Endothelial cell of umbilical vein (primary cell): ENCODE measurements at regions not wholly inside any gene's neighbourhood (a gene's known extent, or its start where the extent isn't known, plus 50 kb on each side); places are given as distances from the start of the nearest gene placed in this dataset.
A peak's percentile ranks its signal among the peaks of the same experiment; 100 is the strongest.

ENCODE experiments used
- BruUV-seq: library from RNA; stranded (reverse); fragments of 400-500 nt; replicated peaks from 2 replicates; lab custom pipeline; 2021; lab: Mats Ljungman, UMichigan
- CTCF ChIA-PET: fragments of 300-600, 350-600 bp; sonication (Branson Sonifier 250); formaldehyde crosslinking; loops from one replicate; lab custom pipeline; 2021; ENCODE audit warnings: antibody characterized with exemption, inconsistent platforms; lab: Charles Lee
- POLR2A ChIA-PET: fragments of 300-600, 350-600 bp; sonication (Branson Sonifier 250); formaldehyde crosslinking; loops from one replicate; lab custom pipeline; 2021; ENCODE audit warnings: antibody characterized with exemption, inconsistent platforms; lab: Charles Lee
- DNase-seq: peaks from one replicate; pipeline ENCODE4 v3.0.0-alpha.2; 2011; ENCODE audit warnings: low read depth, low spot score
- FAIRE-seq: peaks from 2 replicates; lab custom pipeline; 2011; peaks lifted over from hg19 to GRCh38; lab: Jason Lieb, UNC
- H2AFZ ChIP-seq: 2 replicates; pipeline ENCODE4 v1.6.0; 2012; ENCODE audit warnings: low read depth, low read length, control low read depth, inconsistent platforms
- H3K27ac ChIP-seq: 2 replicates; pipeline ENCODE4 v1.5.1; 2011; ENCODE audit warnings: low read depth, mild to moderate bottlenecking, control low read depth, low read length, moderate library complexity; ENCODE audit not compliant: insufficient read depth
- H3K27me3 ChIP-seq, 2 experiments: 2 replicates each; pipeline versions ENCODE4 v1.6.0 to v1.6.1; 2011; ENCODE audit warnings: low read length in 2 of 2, mixed read lengths in 1 of 2; ENCODE audit not compliant: control insufficient read depth in 2 of 2, insufficient read depth in 2 of 2
- H3K36me3 ChIP-seq, 2 experiments: 2 replicates in 1 of 2; 3 replicates in 1 of 2; pipeline ENCODE4 v1.5.1; 2011; ENCODE audit warnings: low read length in 2 of 2, mild to moderate bottlenecking in 1 of 2, moderate library complexity in 1 of 2; ENCODE audit not compliant: control insufficient read depth in 2 of 2, insufficient read depth in 2 of 2; ENCODE audit errors: extremely low read depth in 1 of 2
- H3K4me1 ChIP-seq: 3 replicates; pipeline ENCODE4 v1.5.1; 2011; ENCODE audit warnings: mild to moderate bottlenecking, low read length; ENCODE audit not compliant: control insufficient read depth, insufficient read depth; ENCODE audit errors: extremely low read depth
- H3K4me2 ChIP-seq: 2 replicates; pipeline ENCODE4 v1.6.1; 2011; ENCODE audit warnings: low read length, control low read depth, mixed read lengths; ENCODE audit not compliant: insufficient read depth
- H3K4me3 ChIP-seq, 3 experiments: fragments of 200-600 bp in 1 of 3; sonication (generic), shearing (Covaris generic) in 1 of 3; replicated peaks in 1 of 3; 2 replicates each; pipeline ENCODE4 v1.5.1; 2011 to 2016; ENCODE audit warnings: control low read depth in 3 of 3, low read length in 3 of 3, mild to moderate bottlenecking in 2 of 3, inconsistent platforms in 1 of 3, low read depth in 1 of 3, moderate library complexity in 1 of 3; ENCODE audit not compliant: insufficient read depth in 1 of 3
- H3K79me2 ChIP-seq: 2 replicates; pipeline ENCODE4 v1.6.0; 2012; ENCODE audit warnings: low read length, inconsistent platforms; ENCODE audit not compliant: control insufficient read depth, insufficient read depth
- H3K9ac ChIP-seq: replicated peaks from 2 replicates; pipeline ENCODE3; 2011; ENCODE audit warnings: low read length, control low read depth; ENCODE audit not compliant: insufficient read depth; ENCODE audit errors: extremely low read depth
- H3K9me1 ChIP-seq: replicated peaks from 3 replicates; pipeline ENCODE4 v1.6.0; 2011; ENCODE audit warnings: mild to moderate bottlenecking, low read length; ENCODE audit not compliant: control insufficient read depth, insufficient read depth; ENCODE audit errors: extremely low read depth
- H3K9me3 ChIP-seq: replicated peaks from 2 replicates; pipeline ENCODE4 v1.5.1; 2012; ENCODE audit warnings: low read length, inconsistent platforms; ENCODE audit not compliant: control insufficient read depth, insufficient read depth
- H4K20me1 ChIP-seq: replicated peaks from 2 replicates; pipeline ENCODE3; 2011; ENCODE audit warnings: mild to moderate bottlenecking, low read length; ENCODE audit not compliant: control insufficient read depth, insufficient read depth; ENCODE audit errors: extremely low read depth
- EZH2 ChIP-seq: IDR thresholded peaks from 2 replicates; pipeline ENCODE4 v1.6.1; 2012; ENCODE audit warnings: borderline replicate concordance, low read depth, mild to moderate bottlenecking, moderate library complexity, low read length, inconsistent platforms; ENCODE audit not compliant: severe bottlenecking
- FOS ChIP-seq: IDR thresholded peaks from 2 replicates; pipeline ENCODE4 v1.6.1; 2011; ENCODE audit warnings: mild to moderate bottlenecking, low read length, moderate library complexity, borderline replicate concordance; ENCODE audit not compliant: insufficient read depth
- GATA2 ChIP-seq: IDR thresholded peaks from 2 replicates; pipeline ENCODE4 v1.7.0; 2011; ENCODE audit warnings: low read depth, mild to moderate bottlenecking, moderate library complexity, mixed read lengths, low read length; ENCODE audit not compliant: insufficient read length, insufficient read depth
- JUN ChIP-seq: IDR thresholded peaks from 2 replicates; pipeline ENCODE4 v1.6.1; 2011; ENCODE audit warnings: borderline replicate concordance, low read depth; ENCODE audit not compliant: insufficient read length, insufficient read depth
- MAX ChIP-seq: IDR thresholded peaks from 2 replicates; pipeline ENCODE4 v1.6.1; 2011; ENCODE audit not compliant: insufficient read depth, insufficient read length
- MYC ChIP-seq: IDR thresholded peaks from one replicate; pipeline ENCODE4 v1.6.1; 2011; ENCODE audit warnings: mild to moderate bottlenecking, low read depth, low read length
- POLR2A ChIP-seq: IDR thresholded peaks from 2 replicates; pipeline ENCODE4 v1.6.1; 2012; ENCODE audit warnings: low read depth, mild to moderate bottlenecking, control low read depth, low read length
- dilution Hi-C: fragments of 300-500 bp; cut with MboI; formaldehyde crosslinking; loops from one replicate; pipeline ENCODE4 v1.15.0; 2019; ENCODE audit warnings: low sequenced_read_pairs; ENCODE audit not compliant: extremely low pct_ligation_motif_present
- intact Hi-C: fragments of 100-400 bp; cut with micrococcal nuclease; formaldehyde crosslinking; loops from one replicate; pipeline ENCODE4 v1.10.0; 2022
- TF ChIP-seq, protein P1 (sequence below), 2 donors: IDR thresholded peaks; 1 replicate in 1 of 2; 2 replicates in 1 of 2; pipeline ENCODE4 v1.5.1; 2011; ENCODE audit warnings: low read length in 2 of 2, mild to moderate bottlenecking in 2 of 2, moderate library complexity in 2 of 2, control low read depth in 1 of 2, inconsistent platforms in 1 of 2, low read depth in 1 of 2; ENCODE audit not compliant: insufficient read depth in 1 of 2; ENCODE audit errors: extremely low read depth in 1 of 2

DNA sequence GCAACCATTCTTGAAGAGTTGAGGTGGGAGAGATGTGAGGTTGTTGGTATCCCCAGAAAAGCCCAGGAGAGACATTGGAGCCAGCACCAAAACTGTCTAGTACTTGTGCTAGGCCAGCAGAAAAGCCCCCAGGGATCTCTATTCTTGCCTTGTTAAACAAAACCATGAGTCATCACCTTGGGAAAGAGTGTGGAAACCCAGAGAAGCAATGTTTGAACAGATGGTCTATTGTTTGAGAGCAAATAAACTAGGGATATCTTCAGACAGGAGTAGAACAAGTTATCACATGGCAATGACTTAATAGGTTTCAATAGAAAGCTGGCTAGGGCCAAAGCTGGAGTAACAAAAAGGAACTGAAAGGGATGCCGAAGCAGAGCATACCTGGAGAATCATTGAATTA lies 195.7 kb upstream of the CASK start:
- Histone ChIP-seq H3K4me1 (no peaks in the 10 kb centered on the region), H3K4me3 (no peak overlapping the region), H3K9me3 (no peaks in the 10 kb centered on the region), H3K27me3 (no peaks in the 10 kb centered on the region), H4K20me1 (no peaks in the 10 kb centered on the region), H2AFZ (no peak overlapping the region), H3K36me3 (no peaks in the 10 kb centered on the region), H3K9ac (no peak overlapping the region), H3K4me2 (no peak overlapping the region), H3K9me1 (no peaks in the 10 kb centered on the region), H3K79me2 (no peaks in the 10 kb centered on the region), H3K27ac (no peak overlapping the region)
- BruUV-seq = no TSS peak
- intact Hi-C loops (no loop called here), dilution Hi-C loops (no loop called here)
- peak; percentile 1 for DNase-seq
- FAIRE-seq = no peak
- CTCF ChIA-PET = no interaction called here
- no peak for TF ChIP-seq GATA2
- no peak for TF ChIP-seq MAX
- TF ChIP-seq EZH2 = no peak
- no peak for TF ChIP-seq JUN
- no peak for TF ChIP-seq POLR2A
- TF ChIP-seq MYC = no peak
- no peak for TF ChIP-seq FOS
- TF ChIP-seq, protein P1, sequence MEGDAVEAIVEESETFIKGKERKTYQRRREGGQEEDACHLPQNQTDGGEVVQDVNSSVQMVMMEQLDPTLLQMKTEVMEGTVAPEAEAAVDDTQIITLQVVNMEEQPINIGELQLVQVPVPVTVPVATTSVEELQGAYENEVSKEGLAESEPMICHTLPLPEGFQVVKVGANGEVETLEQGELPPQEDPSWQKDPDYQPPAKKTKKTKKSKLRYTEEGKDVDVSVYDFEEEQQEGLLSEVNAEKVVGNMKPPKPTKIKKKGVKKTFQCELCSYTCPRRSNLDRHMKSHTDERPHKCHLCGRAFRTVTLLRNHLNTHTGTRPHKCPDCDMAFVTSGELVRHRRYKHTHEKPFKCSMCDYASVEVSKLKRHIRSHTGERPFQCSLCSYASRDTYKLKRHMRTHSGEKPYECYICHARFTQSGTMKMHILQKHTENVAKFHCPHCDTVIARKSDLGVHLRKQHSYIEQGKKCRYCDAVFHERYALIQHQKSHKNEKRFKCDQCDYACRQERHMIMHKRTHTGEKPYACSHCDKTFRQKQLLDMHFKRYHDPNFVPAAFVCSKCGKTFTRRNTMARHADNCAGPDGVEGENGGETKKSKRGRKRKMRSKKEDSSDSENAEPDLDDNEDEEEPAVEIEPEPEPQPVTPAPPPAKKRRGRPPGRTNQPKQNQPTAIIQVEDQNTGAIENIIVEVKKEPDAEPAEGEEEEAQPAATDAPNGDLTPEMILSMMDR (IDR thresholded peaks at IDR 0.05; ENCODE audit: extremely low read depth in 1 of 2, insufficient read depth in 1 of 2, low read depth in 1 of 2, low read length in 2 of 2) = no peak
- POLR2A ChIA-PET = no interaction called here
